HCT116 (cell line): ENCODE measurements at regions not wholly inside any gene's neighbourhood (a gene's known extent, or its start where the extent isn't known, plus 50 kb on each side); places are given as distances from the start of the nearest gene placed in this dataset.

ENCODE experiments used
- EGR1 ChIP-seq: IDR thresholded peaks from 2 replicates; pipeline ENCODE4 v1.6.1; 2012; ENCODE audit warnings: low read depth
- POLR2A ChIP-seq: IDR thresholded peaks from 2 replicates; pipeline ENCODE4 v1.7.0; 2011; ENCODE audit warnings: borderline replicate concordance; ENCODE audit not compliant: insufficient read depth, insufficient read length; ENCODE audit errors: extremely low read depth
- POLR2AphosphoS5 ChIP-seq: IDR thresholded peaks from 2 replicates; pipeline ENCODE4 v1.6.1; 2011; ENCODE audit warnings: mild to moderate bottlenecking, low read depth, low read length, moderate library complexity
- RAD21 ChIP-seq: IDR thresholded peaks from 2 replicates; pipeline ENCODE4 v1.6.1; 2012; ENCODE audit warnings: low read depth, mild to moderate bottlenecking
- TF ChIP-seq, protein P1 (sequence below): IDR thresholded peaks from 2 replicates; pipeline ENCODE4 v1.6.1; 2012
- TF ChIP-seq, protein P2 (sequence below), 3 experiments: fragments of 200-600 bp in 1 of 3; sonication (generic) in 1 of 3; IDR thresholded peaks in 2 of 3; conservative IDR thresholded peaks in 1 of 3; 2 replicates each; pipeline ENCODE4 v1.5.1; 2012 to 2017; ENCODE audit warnings: low read depth in 2 of 3, low read length in 2 of 3, antibody characterized with exemption in 1 of 3, borderline replicate concordance in 1 of 3, control low read depth in 1 of 3, mild to moderate bottlenecking in 1 of 3, mixed read lengths in 1 of 3, mixed run types in 1 of 3, moderate library complexity in 1 of 3; ENCODE audit not compliant: insufficient read depth in 1 of 3

DNA sequence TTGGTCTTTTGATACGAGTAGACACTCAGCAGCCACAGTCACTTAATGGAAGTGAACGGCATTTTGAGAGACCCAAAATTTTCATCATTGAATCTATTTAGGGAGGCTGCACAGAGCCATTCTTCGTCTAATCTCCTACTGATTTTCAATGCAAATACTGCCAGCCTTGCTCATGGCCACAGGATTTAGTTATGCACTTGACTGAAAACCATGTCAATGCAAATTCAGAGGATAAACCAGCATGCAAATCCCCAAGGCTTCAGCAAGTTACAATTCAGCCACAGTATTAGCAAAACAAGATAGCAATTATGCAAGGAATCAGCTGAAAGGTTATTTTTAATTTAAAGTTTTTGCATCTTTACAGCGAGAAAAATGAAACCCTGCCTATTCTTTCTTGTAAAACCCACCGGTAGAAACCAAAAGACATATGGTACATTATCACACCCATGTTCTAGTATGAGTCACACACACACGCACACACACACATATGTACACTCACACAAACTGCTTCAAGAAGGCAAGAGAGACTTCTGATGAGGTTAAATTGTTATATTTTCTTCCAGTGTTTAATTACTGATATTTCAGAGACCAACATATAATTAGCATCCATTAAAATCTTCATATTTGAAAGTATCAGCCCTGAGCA lies 985.3 kb upstream of the FLRT2 start:
- TF ChIP-seq POLR2A, result no peak
- TF ChIP-seq RAD21, result no peak
- TF ChIP-seq, protein P1, sequence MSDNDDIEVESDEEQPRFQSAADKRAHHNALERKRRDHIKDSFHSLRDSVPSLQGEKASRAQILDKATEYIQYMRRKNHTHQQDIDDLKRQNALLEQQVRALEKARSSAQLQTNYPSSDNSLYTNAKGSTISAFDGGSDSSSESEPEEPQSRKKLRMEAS, result no peak
- TF ChIP-seq, protein P2, sequence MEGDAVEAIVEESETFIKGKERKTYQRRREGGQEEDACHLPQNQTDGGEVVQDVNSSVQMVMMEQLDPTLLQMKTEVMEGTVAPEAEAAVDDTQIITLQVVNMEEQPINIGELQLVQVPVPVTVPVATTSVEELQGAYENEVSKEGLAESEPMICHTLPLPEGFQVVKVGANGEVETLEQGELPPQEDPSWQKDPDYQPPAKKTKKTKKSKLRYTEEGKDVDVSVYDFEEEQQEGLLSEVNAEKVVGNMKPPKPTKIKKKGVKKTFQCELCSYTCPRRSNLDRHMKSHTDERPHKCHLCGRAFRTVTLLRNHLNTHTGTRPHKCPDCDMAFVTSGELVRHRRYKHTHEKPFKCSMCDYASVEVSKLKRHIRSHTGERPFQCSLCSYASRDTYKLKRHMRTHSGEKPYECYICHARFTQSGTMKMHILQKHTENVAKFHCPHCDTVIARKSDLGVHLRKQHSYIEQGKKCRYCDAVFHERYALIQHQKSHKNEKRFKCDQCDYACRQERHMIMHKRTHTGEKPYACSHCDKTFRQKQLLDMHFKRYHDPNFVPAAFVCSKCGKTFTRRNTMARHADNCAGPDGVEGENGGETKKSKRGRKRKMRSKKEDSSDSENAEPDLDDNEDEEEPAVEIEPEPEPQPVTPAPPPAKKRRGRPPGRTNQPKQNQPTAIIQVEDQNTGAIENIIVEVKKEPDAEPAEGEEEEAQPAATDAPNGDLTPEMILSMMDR (IDR thresholded peaks at IDR 0.05 in 2 of 3, conservative IDR thresholded peaks at IDR 0.05 in 1 of 3; ENCODE audit: borderline replicate concordance in 1 of 3, insufficient read depth in 1 of 3, low read depth in 2 of 3, low read length in 2 of 3), result no peak
- TF ChIP-seq EGR1, result no peak
- TF ChIP-seq POLR2AphosphoS5, result no peak
